Right renal pelvis (tissue), 4 donors: ENCODE measurements at regions not wholly inside any gene's neighbourhood (a gene's known extent, or its start where the extent isn't known, plus 50 kb on each side); places are given as distances from the start of the nearest gene placed in this dataset.
A peak's percentile ranks its signal among the peaks of the same experiment; 100 is the strongest.
"Not testable (repeated sequence)": the region's sequence is repeated elsewhere in the genome, so short reads cannot be mapped to it uniquely, and the experiment has no call there.

ENCODE experiments used
- DNase-seq, 4 donors: peaks; one replicate each; pipeline ENCODE4 v3.0.0-alpha.2; 2013; ENCODE audit warnings: low read depth in 4 of 4, low spot score in 3 of 4, missing footprints in 1 of 4

- no peak for DNase-seq
Measured at GRCh38 chr3:20752416-20752815, 566.4 kb upstream of the SGO1 start.

GRCh38 chr3:20751296-20751695 lies 565.3 kb upstream of the SGO1 start:
- DNase-seq = no peak

GRCh38 chr3:20747741-20748140 lies 561.7 kb upstream of the SGO1 start:
- DNase-seq = no peak

DNA sequence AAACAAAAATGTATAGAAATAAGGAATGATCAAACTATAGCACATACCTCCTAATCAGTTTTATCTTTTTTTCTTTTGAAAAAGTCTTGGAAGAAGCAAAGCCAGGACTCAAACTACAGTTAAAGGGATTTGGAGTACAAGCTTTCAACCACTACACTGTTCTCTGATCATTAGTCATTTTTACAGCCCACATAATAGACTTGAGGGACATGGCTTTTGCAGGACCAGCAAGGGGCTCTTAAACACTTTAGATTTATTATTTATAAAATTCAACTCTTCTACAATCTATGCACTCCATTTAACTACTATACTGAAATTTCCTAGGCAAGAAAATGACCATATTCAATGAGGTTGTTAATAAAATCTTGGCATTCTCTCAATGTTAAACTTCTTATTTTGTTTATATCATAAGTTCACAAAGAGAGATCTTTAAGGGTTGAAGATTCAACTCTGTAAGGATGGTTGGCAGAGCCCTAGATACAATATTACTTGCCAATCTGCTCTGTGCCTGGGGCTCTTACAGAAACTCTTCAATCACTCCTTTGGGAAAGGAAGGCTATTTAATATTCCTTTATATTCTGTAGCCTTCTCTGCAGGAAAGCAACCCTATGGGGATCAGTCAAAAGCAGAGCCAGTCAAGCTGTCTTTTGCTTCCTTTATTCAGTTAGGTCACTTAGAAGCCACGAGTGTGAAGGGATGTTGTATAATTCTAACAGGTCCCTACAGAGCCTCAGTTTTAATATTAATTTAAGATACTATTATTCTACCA lies 557.7 kb upstream of the SGO1 start:
- DNase-seq = peak in 1 of 4 donors; percentile 31

DNA sequence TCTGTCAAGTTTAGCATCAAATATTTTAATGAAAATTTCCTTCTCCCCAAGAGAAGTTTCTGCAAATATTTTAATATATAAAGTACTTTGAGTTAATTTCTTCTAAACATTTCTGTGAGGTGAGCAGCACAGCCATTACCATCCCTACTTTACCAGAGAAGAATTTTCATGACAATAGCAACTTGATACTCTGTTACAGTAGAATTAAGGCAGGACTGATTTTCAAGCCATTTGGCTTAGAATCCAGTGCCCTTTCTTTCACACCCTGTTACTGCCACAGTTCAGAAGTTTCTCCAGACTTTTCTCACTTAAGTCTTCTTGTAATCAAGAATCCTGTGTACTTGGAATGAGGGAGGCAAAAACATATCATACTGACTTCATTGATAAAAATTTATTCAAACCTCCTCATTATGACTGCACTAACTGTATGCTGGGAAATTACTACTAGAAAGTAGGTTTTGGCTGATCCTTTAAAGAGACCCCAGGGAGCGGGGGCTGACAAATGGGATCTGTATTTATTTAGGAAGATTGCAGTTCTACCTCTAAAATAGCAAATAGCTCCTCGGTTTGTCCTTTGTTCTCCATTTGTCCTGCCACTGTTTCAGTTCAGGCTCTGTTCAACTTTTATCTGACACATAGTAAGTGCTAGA lies 557.0 kb upstream of the SGO1 start:
- no peak for DNase-seq

GRCh38 chr3:20741381-20741780 lies 555.4 kb upstream of the SGO1 start:
- DNase-seq = no peak

GRCh38 chr3:20739814-20740213 lies 553.8 kb upstream of the SGO1 start:
- DNase-seq = no peak

DNA sequence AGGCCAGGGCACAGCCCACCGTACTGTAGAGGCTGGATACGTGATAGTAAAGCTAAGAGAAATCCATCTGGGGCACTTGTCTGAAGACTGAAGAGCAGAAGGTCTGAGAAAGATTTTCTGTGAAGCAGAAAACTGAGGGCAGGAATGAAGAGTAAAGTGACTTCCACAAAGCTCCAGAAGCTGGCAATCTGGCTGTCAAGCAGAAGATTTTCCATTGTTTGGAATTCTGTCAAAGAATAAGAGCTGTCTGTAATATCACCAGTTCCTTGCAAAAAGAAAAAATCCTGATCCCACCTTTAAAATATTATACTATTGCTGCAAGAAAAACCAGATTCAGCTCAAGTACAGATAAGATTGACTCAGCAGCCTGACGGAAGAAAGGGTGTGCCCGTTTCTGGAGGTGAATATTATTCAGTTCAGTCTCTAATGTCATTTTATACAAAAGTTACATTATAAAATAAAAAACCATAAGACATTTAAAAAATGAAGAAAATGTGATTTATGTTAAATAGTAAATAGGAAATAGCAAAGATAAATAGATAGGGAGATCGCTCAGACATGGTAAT lies 550.4 kb upstream of the SGO1 start:
- DNase-seq = no peak

DNA sequence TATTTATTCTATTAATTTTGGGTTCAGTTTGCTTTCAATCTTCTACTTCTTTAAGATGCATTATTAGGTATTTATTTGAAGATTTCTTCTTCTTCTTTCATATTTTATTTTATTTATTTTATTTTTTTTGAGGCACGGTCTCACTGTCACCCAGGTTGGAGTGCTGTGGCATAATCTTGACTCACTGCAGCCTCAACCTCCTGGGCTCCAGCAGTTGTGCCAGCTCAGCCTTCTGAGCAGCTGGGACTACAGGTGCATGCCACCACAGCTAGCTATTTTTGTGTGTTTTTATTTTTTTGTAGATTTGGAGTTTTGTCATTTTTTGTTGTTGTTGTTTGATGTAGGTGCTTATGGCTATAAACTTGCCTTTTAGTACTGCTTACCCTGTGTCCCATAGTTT lies 543.2 kb upstream of the SGO1 start:
- DNase-seq = no peak

DNA sequence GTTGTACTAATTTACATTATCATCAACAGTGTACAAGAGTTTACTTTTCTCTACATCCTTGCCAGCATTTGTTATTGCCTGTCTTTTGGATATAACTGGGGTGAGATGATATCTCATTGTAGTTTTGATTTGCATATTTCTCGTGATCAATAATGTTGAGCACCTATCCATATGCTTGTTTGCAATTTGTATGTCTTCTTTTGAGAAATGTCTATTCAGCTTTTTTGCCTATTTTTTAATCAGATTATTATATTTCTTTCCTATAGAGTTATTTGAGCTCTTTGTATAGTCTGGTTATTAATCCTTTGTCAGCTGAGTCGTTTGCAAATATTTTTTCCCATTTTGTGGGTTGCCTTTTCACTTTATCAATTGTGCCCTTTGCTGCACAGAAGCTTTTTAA lies 540.8 kb upstream of the SGO1 start:
- no peak for DNase-seq

DNA sequence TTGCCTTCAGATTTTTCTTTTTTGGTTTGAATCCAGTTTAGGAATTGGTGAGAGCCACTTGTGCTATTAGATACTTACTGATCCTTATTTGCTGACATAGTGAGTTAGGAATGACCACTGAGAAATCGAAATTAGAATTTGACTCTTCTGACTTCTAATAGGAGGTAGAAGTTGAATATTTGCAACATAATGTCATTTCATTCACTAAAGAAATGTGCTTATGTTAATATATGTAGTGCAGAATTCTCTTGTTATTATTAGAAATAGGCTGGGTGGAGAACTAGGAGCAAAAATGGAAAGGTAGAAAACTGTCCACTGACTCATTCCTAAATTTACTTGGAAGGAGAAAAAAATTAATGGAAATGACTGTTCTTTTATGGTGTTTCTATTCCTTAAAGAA lies 538.2 kb upstream of the SGO1 start:
- DNase-seq = no peak

- DNase-seq = not testable (repeated sequence)
Measured at GRCh38 chr3:20716425-20716824, 530.4 kb upstream of the SGO1 start.

GRCh38 chr3:20701641-20702040 lies 515.6 kb upstream of the SGO1 start:
- DNase-seq = no peak

DNA sequence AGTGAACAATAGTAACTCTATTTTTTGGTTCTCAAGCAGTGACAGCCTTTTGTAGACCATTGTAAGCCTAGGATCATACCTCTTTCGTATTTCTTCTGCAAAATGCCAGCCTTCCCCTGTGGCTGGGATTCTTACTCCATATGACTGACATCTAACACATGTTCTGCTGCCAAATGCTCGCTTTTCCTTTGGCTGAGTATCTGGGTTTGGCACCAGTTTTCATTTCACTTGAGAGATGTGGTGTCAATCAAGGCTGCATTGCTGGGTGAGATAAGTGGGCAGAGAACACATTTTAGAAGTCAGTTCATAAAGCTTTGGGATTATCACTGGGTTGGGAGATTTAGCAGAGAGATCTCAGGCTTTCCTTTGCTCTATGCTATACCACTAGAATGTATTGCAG lies 514.7 kb upstream of the SGO1 start:
- DNase-seq = no peak

DNA sequence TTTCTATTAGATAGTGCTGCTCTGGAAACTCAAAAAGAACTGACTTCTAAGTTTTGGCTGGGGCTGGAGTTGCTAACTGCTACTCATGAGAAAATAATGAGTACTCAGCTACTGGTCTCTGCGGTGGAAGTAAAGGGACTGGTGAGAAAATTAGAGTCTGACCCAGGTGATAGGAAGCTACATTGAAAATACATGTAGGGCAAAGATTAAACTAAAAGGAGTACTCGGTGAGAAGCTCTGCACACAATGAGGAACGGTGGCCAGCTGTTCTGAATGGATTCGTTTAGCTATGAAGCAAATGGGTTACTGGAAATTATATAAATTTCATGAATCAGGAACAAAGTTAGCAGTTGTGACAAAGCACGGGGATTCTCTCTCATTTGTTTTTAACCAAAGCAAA lies 512.9 kb upstream of the SGO1 start:
- DNase-seq = no peak

- DNase-seq = no peak
Measured at GRCh38 chr3:20696388-20697150, 510.6 kb upstream of the SGO1 start.

DNA sequence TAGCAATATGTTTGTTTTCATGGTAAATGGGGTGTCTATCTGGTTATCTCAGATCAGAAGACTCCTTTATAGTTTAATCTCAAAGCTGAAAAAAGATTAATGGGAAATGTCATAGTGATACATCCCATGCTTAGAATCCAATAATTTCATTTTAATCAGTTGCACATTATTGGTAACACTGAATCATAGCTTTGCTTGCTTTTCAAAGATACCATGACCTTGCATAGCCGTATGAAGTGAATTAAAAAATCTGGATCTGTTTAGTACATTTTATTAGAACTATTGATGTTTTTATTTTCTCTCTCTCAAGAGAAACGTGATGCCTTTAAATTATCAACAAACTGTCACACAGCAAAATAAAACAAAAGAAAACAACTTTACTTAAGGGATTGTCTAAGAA lies 506.7 kb upstream of the SGO1 start:
- DNase-seq = no peak

DNA sequence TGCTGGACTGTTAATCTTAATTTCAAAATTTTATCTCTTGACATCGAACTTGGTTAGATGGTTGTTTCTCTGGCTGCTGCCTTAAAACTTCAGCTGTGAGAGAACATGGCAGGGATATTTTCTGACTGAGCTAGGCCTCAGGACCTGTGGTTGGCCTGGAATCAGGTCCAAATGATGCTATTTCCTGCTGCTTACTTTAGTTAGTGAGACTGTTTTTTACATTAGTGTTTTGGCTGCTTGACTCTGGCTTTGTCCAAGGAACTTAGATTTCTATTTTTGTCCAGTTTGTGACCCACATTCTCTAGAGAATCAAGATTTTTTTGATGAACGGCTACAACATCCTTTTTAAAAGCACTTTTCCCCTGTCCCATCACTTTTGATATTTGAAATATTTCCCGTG lies 497.9 kb upstream of the SGO1 start:
- no peak for DNase-seq

DNA sequence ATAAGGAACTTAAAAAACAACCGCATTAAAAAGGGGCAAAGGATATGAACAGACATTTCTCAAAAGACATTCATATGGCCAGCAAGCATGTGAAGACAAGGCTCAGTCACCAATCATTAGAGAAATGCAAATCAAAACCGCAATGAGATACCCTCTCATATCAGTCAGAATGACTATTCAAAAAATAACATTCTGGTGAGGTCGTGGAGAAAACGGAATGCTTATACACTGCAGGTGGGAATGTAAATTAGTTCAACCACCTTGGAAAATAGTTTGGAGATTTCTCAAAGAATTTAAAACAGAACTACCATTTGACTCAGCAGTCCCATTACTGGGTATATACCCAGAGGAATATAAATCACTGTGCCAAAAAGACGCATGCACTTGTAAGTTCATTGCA lies 496.6 kb upstream of the SGO1 start:
- no peak for DNase-seq

GRCh38 chr3:20680990-20681628 lies 495.1 kb upstream of the SGO1 start:
- no peak for DNase-seq

DNA sequence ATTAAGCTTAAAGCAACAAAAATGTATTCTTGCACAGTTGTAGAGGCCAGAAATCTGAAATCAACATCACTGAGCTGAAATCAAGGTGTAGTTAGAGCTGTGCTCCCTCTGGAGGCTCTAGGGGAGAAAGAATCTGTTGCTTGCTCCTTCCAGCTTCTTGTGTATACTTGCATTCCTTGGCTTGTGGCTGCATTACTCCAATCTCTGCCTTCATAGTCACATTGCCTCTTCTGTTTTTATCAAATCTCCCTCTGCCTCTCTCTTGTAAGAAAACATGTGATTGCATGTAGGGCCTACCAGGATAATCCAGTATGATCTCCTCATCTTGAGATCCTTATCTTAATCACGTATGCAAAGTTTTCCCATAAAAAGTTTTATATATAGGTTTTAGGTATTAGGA lies 487.9 kb upstream of the SGO1 start:
- DNase-seq = no peak
